BLaER1 treated with 17β-estradiol and CSF1 and Interleukin-3, amounts not matched to agents 10 nM and 100 nM (cell line): ENCODE measurements at regions not wholly inside any gene's neighbourhood (a gene's known extent, or its start where the extent isn't known, plus 50 kb on each side); places are given as distances from the start of the nearest gene placed in this dataset.

Experiments used
- H3K27ac ChIP-seq, 11 experiments: shearing (Covaris generic); formaldehyde crosslinking; 2 replicates each; pipeline ENCODE4 v1.8.1; 2022
- H3K27me3 ChIP-seq, 11 experiments: shearing (Covaris generic); formaldehyde crosslinking; 2 replicates each; pipeline ENCODE4 v1.8.1; 2022
- H3K36me3 ChIP-seq, 11 experiments: shearing (Covaris generic); formaldehyde crosslinking; 2 replicates each; pipeline ENCODE4 v1.8.1; 2022
- H3K4me1 ChIP-seq, 10 experiments: shearing (Covaris generic); formaldehyde crosslinking; 2 replicates each; pipeline ENCODE4 v1.8.1; 2022
- H3K4me2 ChIP-seq, 11 experiments: shearing (Covaris generic); formaldehyde crosslinking; 2 replicates each; pipeline ENCODE4 v1.8.1; 2022
- H3K4me3 ChIP-seq, 10 experiments: shearing (Covaris generic); formaldehyde crosslinking; 2 replicates each; pipeline ENCODE4 v1.8.1; 2022
- H3K9ac ChIP-seq, 11 experiments: shearing (Covaris generic); formaldehyde crosslinking; 2 replicates each; pipeline ENCODE4 v1.8.1; 2022
- H3K9me3 ChIP-seq, 11 experiments: shearing (Covaris generic); formaldehyde crosslinking; replicated peaks in 1 of 11; 2 replicates each; pipeline ENCODE4 v1.8.1; 2022
- H4K20me1 ChIP-seq, 11 experiments: shearing (Covaris generic); formaldehyde crosslinking; 2 replicates each; pipeline ENCODE4 v1.8.1; 2022
- Cebpa-rat ChIP-seq, 11 experiments: shearing (Covaris generic); IDR thresholded peaks; 2 replicates each; pipeline ENCODE4 v1.8.1; 2022

DNA sequence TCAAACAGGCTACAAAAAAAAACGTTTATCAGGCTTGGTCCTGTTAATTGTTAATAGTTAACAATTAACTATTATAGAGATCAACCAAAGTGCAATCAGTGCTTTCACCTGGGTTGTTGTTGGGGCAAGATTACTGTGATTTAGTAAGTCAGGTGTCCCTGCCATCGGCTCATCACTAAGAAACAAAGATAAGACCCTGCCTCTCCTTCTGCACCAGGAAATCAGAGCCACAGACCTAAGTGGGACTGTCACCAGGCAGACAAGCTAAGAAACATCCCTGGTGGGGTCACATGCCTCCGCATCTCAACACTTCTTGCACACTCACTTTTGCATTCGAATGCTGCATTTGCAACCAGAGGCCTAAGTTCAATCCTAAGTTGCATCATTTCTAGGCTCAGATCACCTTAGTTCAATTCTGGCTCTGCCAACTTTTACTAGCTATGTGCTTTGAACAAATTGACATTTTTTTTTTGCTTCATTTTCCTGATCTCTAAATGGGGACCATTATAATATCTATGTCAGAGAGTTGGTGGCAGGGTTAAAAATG, 298.9 kb upstream of the B3GAT1 start:
- H3K4me2 ChIP-seq, result no peak overlapping the region
- H3K36me3 ChIP-seq, result no peaks in the 10 kb centered on the region
- peaks cover 0 to 9% (median 7%) of the 10 kb centered on the region in 10 experiments; a peak in 11 of 20 replicates for H3K4me1 ChIP-seq
- no peak overlapping the region for H3K9ac ChIP-seq
- no peaks in the 10 kb centered on the region for H3K9me3 ChIP-seq
- H4K20me1 ChIP-seq, result no peaks in the 10 kb centered on the region
- no peak overlapping the region for H3K4me3 ChIP-seq
- no peaks in the 10 kb centered on the region for H3K27me3 ChIP-seq
- no peak for TF ChIP-seq Cebpa-rat (IDR thresholded peaks at IDR 0.05)
- H3K27ac ChIP-seq, result no peak overlapping the region

DNA sequence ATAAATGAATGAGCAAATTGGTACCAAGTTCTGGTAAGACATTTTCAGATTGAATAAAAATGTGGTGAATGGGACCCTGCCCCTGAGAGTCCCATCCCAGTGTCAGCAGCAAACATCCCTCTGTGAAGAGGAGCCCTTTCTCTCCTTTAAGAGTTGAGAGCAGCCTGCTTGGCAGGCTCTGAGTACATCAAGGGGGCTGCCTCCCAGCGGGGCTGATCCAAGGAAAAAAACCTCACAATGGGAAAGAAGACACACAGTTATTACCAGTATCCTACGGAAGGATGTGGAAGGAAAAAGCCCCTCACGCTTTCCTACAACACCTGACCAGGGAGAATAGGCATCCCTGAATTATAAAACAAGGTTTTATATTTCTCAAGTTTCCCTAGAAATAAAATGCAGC, 293.8 kb upstream of the B3GAT1 start:
- Histone ChIP-seq H3K4me2 (no peak overlapping the region), H3K9me3 (no peaks in the 10 kb centered on the region), H3K27ac (no peak overlapping the region), H3K36me3 (no peaks in the 10 kb centered on the region), H3K4me3 (no peak overlapping the region), H3K4me1 (no peaks in the 10 kb centered on the region), H3K9ac (no peak overlapping the region), H3K27me3 (no peaks in the 10 kb centered on the region), H4K20me1 (no peaks in the 10 kb centered on the region; a peak in 1 of 22 replicates)
- TF ChIP-seq Cebpa-rat (IDR thresholded peaks at IDR 0.05), result no peak

DNA sequence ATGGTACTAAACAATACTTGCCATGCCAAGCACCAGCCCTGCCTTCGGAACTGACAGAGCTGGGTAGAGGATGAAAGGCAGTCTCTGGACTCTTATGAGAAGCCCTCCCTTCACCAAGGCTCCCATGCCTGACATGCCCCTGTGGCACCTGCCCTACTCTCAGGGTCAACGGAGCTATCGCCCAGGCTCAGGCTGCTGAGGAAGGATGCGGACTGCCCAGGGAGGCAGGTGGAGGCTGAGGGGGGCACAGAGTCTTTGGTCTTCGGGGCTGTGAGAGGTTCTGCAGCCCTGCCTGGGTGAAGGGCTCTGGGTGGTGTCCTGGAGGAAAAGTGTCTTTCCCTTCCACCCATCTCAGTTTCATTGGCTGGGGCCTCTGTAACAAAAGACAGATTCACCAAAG, 290.8 kb upstream of the B3GAT1 start:
- no peak overlapping the region for H3K27ac ChIP-seq
- H3K4me2 ChIP-seq, result no peak overlapping the region
- H3K9ac ChIP-seq, result no peak overlapping the region
- H4K20me1 ChIP-seq, result no peaks in the 10 kb centered on the region; a peak in 1 of 22 replicates
- no peak for TF ChIP-seq Cebpa-rat (IDR thresholded peaks at IDR 0.05)
- no peaks in the 10 kb centered on the region for H3K27me3 ChIP-seq
- no peaks in the 10 kb centered on the region for H3K36me3 ChIP-seq
- H3K4me3 ChIP-seq, result no peak overlapping the region
- H3K9me3 ChIP-seq, result no peaks in the 10 kb centered on the region
- no peaks in the 10 kb centered on the region for H3K4me1 ChIP-seq

DNA sequence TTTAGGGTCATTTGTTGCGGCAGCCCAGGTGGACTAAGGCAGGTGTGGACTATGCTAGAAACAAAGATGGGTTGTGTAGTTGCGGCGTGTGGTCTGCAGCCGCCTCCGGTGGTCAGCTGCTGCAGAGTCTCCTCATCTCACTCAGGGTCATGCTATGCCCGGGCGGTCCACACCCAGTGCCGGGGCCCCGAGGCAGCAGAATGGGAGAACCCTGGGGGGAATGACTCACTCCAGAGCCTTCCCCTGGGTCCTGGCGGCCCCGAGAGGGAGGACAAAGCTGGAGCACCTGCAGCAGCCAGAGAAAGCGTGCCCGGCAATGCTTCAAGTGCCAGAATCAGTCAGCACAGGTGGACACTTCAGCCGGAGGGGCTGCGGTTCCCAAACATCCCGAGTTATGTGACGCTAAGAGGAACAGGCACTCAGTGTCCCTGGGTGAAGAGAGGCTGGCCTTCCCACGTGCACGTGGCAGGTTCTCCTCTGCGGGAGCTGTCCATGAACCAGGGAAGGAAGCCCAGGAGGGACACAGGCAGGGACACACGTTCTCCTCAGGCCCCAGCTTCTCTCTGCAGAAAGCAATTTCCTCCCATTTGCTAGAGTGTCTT, 289.6 kb upstream of the B3GAT1 start:
- TF ChIP-seq Cebpa-rat (IDR thresholded peaks at IDR 0.05), result no peak
- no peaks in the 10 kb centered on the region for H3K36me3 ChIP-seq
- no peaks in the 10 kb centered on the region for H3K9me3 ChIP-seq

DNA sequence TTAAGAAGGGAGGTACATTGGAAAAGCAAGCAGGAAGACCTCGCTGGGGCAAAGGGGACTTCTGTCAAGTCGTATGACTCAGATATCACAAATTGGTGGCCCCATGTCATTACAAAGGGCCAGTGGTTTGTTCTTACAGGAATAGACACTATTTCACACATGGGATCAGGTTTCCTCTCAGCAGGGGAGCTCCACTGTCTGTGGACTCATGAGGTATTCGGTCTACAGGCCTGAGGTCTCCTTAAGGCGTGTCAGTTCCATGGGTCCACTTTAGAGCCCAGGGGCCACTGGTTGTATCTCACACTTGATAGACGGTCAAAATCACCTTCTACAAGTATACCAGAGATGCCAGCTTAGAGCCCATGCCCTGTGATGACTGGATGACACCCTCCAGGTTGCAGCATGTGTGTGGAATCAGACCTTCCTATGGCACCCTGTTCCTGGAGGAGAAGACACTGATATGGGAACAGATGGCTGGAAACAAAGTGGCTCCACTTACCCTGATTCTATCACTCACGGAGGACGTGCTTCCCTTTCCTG, 288.1 kb upstream of the B3GAT1 start:
- TF ChIP-seq Cebpa-rat (IDR thresholded peaks at IDR 0.05), result no peak
- Histone ChIP-seq H3K27ac (no peak overlapping the region), H3K4me2 (no peak overlapping the region), H3K9me3 (no peaks in the 10 kb centered on the region), H3K36me3 (no peaks in the 10 kb centered on the region), H4K20me1 (no peaks in the 10 kb centered on the region; a peak in 1 of 22 replicates), H3K9ac (no peak overlapping the region), H3K4me3 (no peak overlapping the region), H3K27me3 (no peaks in the 10 kb centered on the region), H3K4me1 (no peaks in the 10 kb centered on the region)

More for the DNA sequence above, 289.6 kb upstream of the B3GAT1 start:
- Histone ChIP-seq H3K9ac (no peak overlapping the region), H3K27me3 (no peaks in the 10 kb centered on the region), H3K4me1 (no peaks in the 10 kb centered on the region), H4K20me1 (no peaks in the 10 kb centered on the region; a peak in 1 of 22 replicates), H3K4me3 (no peak overlapping the region), H3K27ac (no peak overlapping the region), H3K4me2 (no peak overlapping the region)

DNA sequence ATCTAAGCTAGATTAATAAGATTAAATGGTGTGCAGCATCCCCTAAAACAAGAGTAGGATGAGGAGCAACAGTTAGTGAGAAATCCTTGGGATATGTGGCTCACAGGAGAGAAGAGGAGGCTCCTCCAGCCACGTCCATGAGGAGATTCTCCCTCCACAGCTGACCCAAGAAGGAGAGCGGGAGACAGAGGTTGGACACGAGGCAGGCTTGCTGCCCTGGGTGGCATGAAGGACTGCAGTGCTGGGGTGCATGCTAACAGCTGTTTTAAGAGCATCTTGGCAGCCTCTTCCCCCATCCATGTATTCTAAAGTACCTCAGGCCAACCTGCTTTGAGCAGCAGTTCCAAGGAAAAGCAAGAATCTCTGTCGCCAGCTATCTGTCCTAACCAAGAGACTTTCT, 284.4 kb upstream of the B3GAT1 start:
- H3K27me3 ChIP-seq, result no peaks in the 10 kb centered on the region
- no peak for TF ChIP-seq Cebpa-rat (IDR thresholded peaks at IDR 0.05)
- no peaks in the 10 kb centered on the region for H3K9me3 ChIP-seq
- H3K4me3 ChIP-seq, result no peak overlapping the region
- H3K4me1 ChIP-seq, result no peaks in the 10 kb centered on the region
- no peaks in the 10 kb centered on the region for H3K36me3 ChIP-seq
- H4K20me1 ChIP-seq, result no peaks in the 10 kb centered on the region
- H3K27ac ChIP-seq, result no peak overlapping the region
- H3K4me2 ChIP-seq, result no peak overlapping the region
- no peak overlapping the region for H3K9ac ChIP-seq

DNA sequence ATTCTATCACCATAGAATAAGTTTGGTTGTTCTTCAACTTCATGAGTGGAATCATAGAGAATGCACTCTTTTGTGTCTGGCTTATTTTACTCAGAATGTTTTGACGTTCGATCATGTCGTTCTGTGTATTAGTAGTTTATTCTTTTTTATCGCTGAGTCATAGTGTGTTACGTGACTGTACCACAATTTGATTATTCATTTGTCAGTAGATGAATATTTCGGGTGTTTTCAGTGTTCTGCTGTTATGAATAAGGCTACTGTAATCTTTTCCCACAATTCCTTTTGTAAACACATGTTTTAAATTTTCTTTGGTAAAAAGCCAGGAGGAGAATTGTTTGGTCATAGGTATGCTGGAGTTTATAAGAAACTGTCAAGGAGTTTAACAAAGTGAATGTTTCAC, 279.9 kb upstream of the B3GAT1 start:
- no peak overlapping the region for H3K27ac ChIP-seq
- H4K20me1 ChIP-seq, result no peaks in the 10 kb centered on the region
- no peaks in the 10 kb centered on the region for H3K27me3 ChIP-seq
- H3K9me3 ChIP-seq, result no peaks in the 10 kb centered on the region
- no peaks in the 10 kb centered on the region for H3K36me3 ChIP-seq
- H3K4me3 ChIP-seq, result no peak overlapping the region
- no peaks in the 10 kb centered on the region for H3K4me1 ChIP-seq
- no peak overlapping the region for H3K4me2 ChIP-seq
- no peak overlapping the region for H3K9ac ChIP-seq
- TF ChIP-seq Cebpa-rat (IDR thresholded peaks at IDR 0.05), result no peak

DNA sequence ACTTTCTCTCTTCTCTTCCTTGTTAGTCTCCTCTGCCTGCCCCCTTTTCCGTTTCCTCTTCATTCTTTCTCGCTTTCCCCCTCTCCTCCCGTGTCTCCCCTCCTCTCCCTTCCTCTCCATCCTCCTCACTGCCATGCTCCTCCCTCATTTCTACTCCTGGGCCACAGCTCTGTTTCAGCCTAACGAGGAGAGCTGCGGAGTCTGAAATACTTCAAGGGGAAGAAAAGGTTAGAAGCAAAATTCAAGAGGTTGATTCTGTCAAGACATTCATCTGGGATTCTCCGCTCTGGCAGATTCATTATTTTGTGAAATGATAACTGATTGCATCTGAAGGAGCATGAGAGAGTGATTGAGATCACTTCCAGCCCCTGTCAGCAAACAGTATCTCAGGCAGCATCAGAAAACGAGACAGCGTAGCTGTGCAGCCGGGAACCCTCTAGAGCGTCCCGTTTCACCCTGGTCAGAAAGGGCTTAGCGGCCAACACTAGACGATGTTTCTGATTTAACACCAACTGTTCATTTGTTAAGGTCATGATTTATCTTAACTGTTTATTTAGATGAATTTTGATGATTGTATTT, 279.3 kb upstream of the B3GAT1 start:
- TF ChIP-seq Cebpa-rat (IDR thresholded peaks at IDR 0.05), result no peak
- Histone ChIP-seq H3K27ac (no peak overlapping the region), H3K36me3 (no peaks in the 10 kb centered on the region), H3K9me3 (no peaks in the 10 kb centered on the region), H3K4me3 (no peak overlapping the region), H3K27me3 (no peaks in the 10 kb centered on the region), H3K9ac (no peak overlapping the region), H3K4me1 (no peaks in the 10 kb centered on the region), H4K20me1 (no peaks in the 10 kb centered on the region), H3K4me2 (no peak overlapping the region)

DNA sequence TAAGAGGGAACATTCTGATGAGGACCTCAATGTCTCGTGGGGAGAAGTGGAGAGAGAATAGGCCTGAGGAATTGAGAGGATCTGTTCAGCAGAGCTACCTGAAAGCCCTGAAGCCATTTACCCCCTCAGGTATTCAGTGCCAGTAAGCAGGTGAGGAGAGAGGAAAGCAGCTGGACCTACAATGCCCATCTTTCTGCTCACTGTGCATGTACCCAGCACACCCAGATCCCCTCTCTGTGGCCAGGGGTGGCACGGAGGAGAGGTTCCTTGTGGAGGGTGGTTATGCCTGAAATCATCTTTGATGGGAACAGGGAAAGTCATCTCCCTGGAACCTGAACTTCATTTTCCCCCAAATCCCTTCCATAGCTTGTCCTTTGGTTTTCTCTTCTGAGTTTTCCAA, 277.8 kb upstream of the B3GAT1 start:
- Histone ChIP-seq H3K9ac (no peak overlapping the region), H3K27me3 (no peaks in the 10 kb centered on the region), H3K4me3 (no peak overlapping the region), H3K4me2 (no peak overlapping the region), H3K9me3 (no peaks in the 10 kb centered on the region), H4K20me1 (no peaks in the 10 kb centered on the region), H3K36me3 (no peaks in the 10 kb centered on the region), H3K27ac (no peak overlapping the region), H3K4me1 (no peaks in the 10 kb centered on the region)
- TF ChIP-seq Cebpa-rat (IDR thresholded peaks at IDR 0.05), result no peak

DNA sequence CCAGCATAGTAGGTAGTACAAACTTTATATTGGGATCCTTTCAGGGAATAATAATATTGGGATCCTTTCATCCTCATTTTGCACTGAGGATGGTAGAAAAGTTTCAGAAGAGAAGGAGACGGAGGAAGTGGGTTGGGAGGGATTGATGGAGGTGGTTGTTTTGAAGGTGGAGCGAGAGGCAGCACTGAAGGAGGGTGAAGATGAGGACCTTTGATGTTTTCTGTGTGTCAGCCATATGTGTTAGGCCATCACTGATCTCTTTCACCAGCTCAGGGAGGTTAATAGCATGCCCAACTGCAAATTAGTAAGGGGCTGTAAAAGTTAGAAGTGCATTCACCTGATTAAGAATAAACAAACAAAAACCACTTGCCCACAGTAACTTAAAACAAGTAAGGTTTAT, 275.5 kb upstream of the B3GAT1 start:
- Histone ChIP-seq H3K4me1 (no peaks in the 10 kb centered on the region), H3K27ac (no peak overlapping the region), H3K9me3 (no peaks in the 10 kb centered on the region), H3K27me3 (no peaks in the 10 kb centered on the region), H3K4me3 (no peak overlapping the region), H4K20me1 (no peaks in the 10 kb centered on the region), H3K36me3 (no peaks in the 10 kb centered on the region), H3K9ac (no peak overlapping the region), H3K4me2 (no peak overlapping the region)
- TF ChIP-seq Cebpa-rat (IDR thresholded peaks at IDR 0.05), result no peak
